Breast epithelium (tissue), 4 donors: ENCODE measurements at regions not wholly inside any gene's neighbourhood (a gene's known extent, or its start where the extent isn't known, plus 50 kb on each side); places are given as distances from the start of the nearest gene placed in this dataset.

Source experiments
- DNase-seq, 2 donors: peaks; one replicate each; pipeline ENCODE4 v3.0.0-alpha.2; 2019; ENCODE audit warnings: low spot score in 2 of 2
- H3K27ac ChIP-seq, 2 donors: fragments of 200-600 bp; sonication (generic) in 1 of 2; one replicate each; pipeline ENCODE4 v1.5.1; 2016 to 2019; ENCODE audit warnings: mild to moderate bottlenecking in 1 of 2
- H3K27me3 ChIP-seq, 2 donors: fragments of 200-600 bp; sonication (generic) in 1 of 2; one replicate each; pipeline versions ENCODE4 v1.5.1 to v1.6.0; 2017 to 2019; ENCODE audit warnings: control low read depth in 1 of 2, mild to moderate bottlenecking in 1 of 2
- H3K36me3 ChIP-seq: fragments of 200-600 bp; one replicate; pipeline ENCODE4 v1.5.1; 2019
- H3K4me1 ChIP-seq, 2 donors: fragments of 200-600 bp; sonication (generic); one replicate each; pipeline ENCODE4 v1.5.1; 2016 to 2019; ENCODE audit warnings: control low read depth in 1 of 2
- H3K4me3 ChIP-seq, 3 donors: fragments of 200-600 bp; sonication (generic); 1 replicate in 2 of 3; 2 replicates in 1 of 3; pipeline ENCODE4 v1.5.1; 2016 to 2019; ENCODE audit warnings: mild to moderate bottlenecking in 3 of 3, moderate library complexity in 2 of 3
- H3K9me3 ChIP-seq, 2 donors: fragments of 200-600 bp; sonication (generic) in 1 of 2; one replicate each; pipeline ENCODE4 v1.5.1; 2016 to 2019; ENCODE audit warnings: control low read depth in 1 of 2
- CTCF ChIP-seq, 3 donors: fragments of 450-650 bp; IDR thresholded peaks; one replicate each; pipeline ENCODE4 v1.5.1; 2016 to 2017; ENCODE audit warnings: antibody characterized with exemption in 3 of 3, mild to moderate bottlenecking in 3 of 3, moderate library complexity in 3 of 3
- POLR2A ChIP-seq: fragments of 450-650 bp; IDR thresholded peaks from one replicate; pipeline ENCODE4 v1.6.1; 2016; ENCODE audit warnings: antibody characterized with exemption, mild to moderate bottlenecking, moderate library complexity
- POLR2AphosphoS5 ChIP-seq, 3 donors: sonication (generic); formaldehyde crosslinking; IDR thresholded peaks; one replicate each; pipeline ENCODE4 v1.6.1; 2017; ENCODE audit warnings: antibody characterized with exemption in 3 of 3
- intact Hi-C: fragments of 100-400 bp; cut with DNase I; formaldehyde crosslinking; loops from one replicate; pipeline ENCODE4 v1.15.1; 2023; ENCODE audit warnings: low total_unique reads

- H3K4me1 ChIP-seq = no peaks in the 10 kb centered on the region
- no peaks in the 10 kb centered on the region for H3K27me3 ChIP-seq
- no peak for DNase-seq
- H3K27ac ChIP-seq = no peak overlapping the region
- TF ChIP-seq POLR2AphosphoS5 (IDR thresholded peaks at IDR 0.05) (no peak), CTCF (IDR thresholded peaks at IDR 0.05) (no peak), POLR2A (no peak)
- no peaks in the 10 kb centered on the region for H3K36me3 ChIP-seq
- H3K4me3 ChIP-seq = no peak overlapping the region
- no peaks in the 10 kb centered on the region for H3K9me3 ChIP-seq
- intact Hi-C loops = no loop called here
Measured at GRCh38 chr1:221937155-221937953, 195.5 kb upstream of the DUSP10 start.

- H3K27me3 ChIP-seq = no peaks in the 10 kb centered on the region
- intact Hi-C loops = no loop called here
- H3K4me3 ChIP-seq = no peak overlapping the region
- DNase-seq = no peak
- H3K4me1 ChIP-seq = no peaks in the 10 kb centered on the region
- no peaks in the 10 kb centered on the region for H3K36me3 ChIP-seq
- no peak for TF ChIP-seq CTCF (IDR thresholded peaks at IDR 0.05)
- no peak for TF ChIP-seq POLR2A
- TF ChIP-seq POLR2AphosphoS5 (IDR thresholded peaks at IDR 0.05) = no peak
- no peaks in the 10 kb centered on the region for H3K9me3 ChIP-seq
- H3K27ac ChIP-seq = no peak overlapping the region
Measured at GRCh38 chr1:221933814-221934213, 191.9 kb upstream of the DUSP10 start.

- no peak for DNase-seq
- no peak overlapping the region for H3K27ac ChIP-seq
- TF ChIP-seq POLR2AphosphoS5 (IDR thresholded peaks at IDR 0.05) = no peak
- no peak for TF ChIP-seq CTCF (IDR thresholded peaks at IDR 0.05)
- no peak for TF ChIP-seq POLR2A
Measured at GRCh38 chr1:221926441-221926840, 184.6 kb upstream of the DUSP10 start.

GRCh38 chr1:221925947-221926346 lies 184.1 kb upstream of the DUSP10 start:
- intact Hi-C loops = no loop called here
- no peak for TF ChIP-seq POLR2AphosphoS5 (IDR thresholded peaks at IDR 0.05)
- TF ChIP-seq POLR2A = no peak
- TF ChIP-seq CTCF (IDR thresholded peaks at IDR 0.05) = no peak
- H3K27me3 ChIP-seq = no peaks in the 10 kb centered on the region

More at GRCh38 chr1:221926441-221926840, 184.6 kb upstream of the DUSP10 start:
- H3K9me3 ChIP-seq = no peaks in the 10 kb centered on the region
- no peak overlapping the region for H3K4me3 ChIP-seq
- no peaks in the 10 kb centered on the region for H3K36me3 ChIP-seq
- no peaks in the 10 kb centered on the region for H3K4me1 ChIP-seq
- H3K27me3 ChIP-seq = no peaks in the 10 kb centered on the region
- intact Hi-C loops = no loop called here

GRCh38 chr1:221923929-221924598 lies 182.2 kb upstream of the DUSP10 start:
- DNase-seq = no peak
- TF ChIP-seq POLR2A (no peak), POLR2AphosphoS5 (IDR thresholded peaks at IDR 0.05) (no peak), CTCF (IDR thresholded peaks at IDR 0.05) (no peak)
- intact Hi-C loops = no loop called here

More at GRCh38 chr1:221925947-221926346, 184.1 kb upstream of the DUSP10 start:
- Histone ChIP-seq H3K36me3 (no peaks in the 10 kb centered on the region), H3K27ac (no peak overlapping the region), H3K4me3 (no peak overlapping the region), H3K9me3 (no peaks in the 10 kb centered on the region), H3K4me1 (no peaks in the 10 kb centered on the region)
- no peak for DNase-seq

More at GRCh38 chr1:221923929-221924598, 182.2 kb upstream of the DUSP10 start:
- Histone ChIP-seq H3K4me3 (no peak overlapping the region), H3K4me1 (no peaks in the 10 kb centered on the region), H3K27me3 (no peaks in the 10 kb centered on the region), H3K9me3 (no peaks in the 10 kb centered on the region), H3K36me3 (no peaks in the 10 kb centered on the region), H3K27ac (no peak overlapping the region)
